ENCODE measurements at regions not wholly inside any gene's neighbourhood (a gene's known extent, or its start where the extent isn't known, plus 50 kb on each side); places are given as distances from the start of the nearest gene placed in this dataset.

GRCh38 chr2:223692191-223692947, 90.2 kb upstream of the SCG2 start:
- no peak overlapping the region for H3K27ac ChIP-seq
- no peaks in the 10 kb centered on the region for H3K36me3 ChIP-seq
- TF ChIP-seq CTCF (IDR thresholded peaks at IDR 0.05): peak in 4 of 5 experiments; percentile 22 to 45 (median 36)
- no peak for TF ChIP-seq POLR2A (IDR thresholded peaks at IDR 0.05)
- TF ChIP-seq EP300 (IDR thresholded peaks at IDR 0.05): no peak
- 44 to 47% methylated on average over 13 of the region's 13 CpGs for WGBS, 2 donors
- H3K4me1 ChIP-seq: peaks cover 0 to 4% (median 0%) of the 10 kb centered on the region in 4 donors
- H3K4me3 ChIP-seq: no peak overlapping the region
- no peaks in the 10 kb centered on the region for H3K9me3 ChIP-seq
- DNase-seq (ENCODE audit: low spot score in 2 of 2): no peak
- H3K27me3 ChIP-seq: no peaks in the 10 kb centered on the region

- Histone ChIP-seq H3K4me1 (peaks cover 0 to 4% (median 0%) of the 10 kb centered on the region in 4 donors), H3K36me3 (no peaks in the 10 kb centered on the region), H3K4me3 (no peak overlapping the region), H3K27ac (no peak overlapping the region), H3K9me3 (no peaks in the 10 kb centered on the region), H3K27me3 (no peaks in the 10 kb centered on the region)
- TF ChIP-seq POLR2A (IDR thresholded peaks at IDR 0.05) (no peak), EP300 (IDR thresholded peaks at IDR 0.05) (no peak), CTCF (IDR thresholded peaks at IDR 0.05) (no peak)
- 44% methylated on average over 4 of the region's 4 CpGs for WGBS, 2 donors
- DNase-seq (ENCODE audit: low spot score in 2 of 2): no peak
Observed at GRCh38 chr2:223688094-223688835, 86.1 kb upstream of the SCG2 start.

- Histone ChIP-seq H3K27ac (no peak overlapping the region), H3K36me3 (no peaks in the 10 kb centered on the region), H3K4me1 (no peaks in the 10 kb centered on the region), H3K4me3 (no peak overlapping the region), H3K9me3 (no peaks in the 10 kb centered on the region), H3K27me3 (no peaks in the 10 kb centered on the region)
- DNase-seq (ENCODE audit: low spot score in 2 of 2): no peak
- no peak for TF ChIP-seq EP300 (IDR thresholded peaks at IDR 0.05)
- TF ChIP-seq CTCF (IDR thresholded peaks at IDR 0.05): no peak
- no peak for TF ChIP-seq POLR2A (IDR thresholded peaks at IDR 0.05)
- 56 to 58% methylated on average over 3 of the region's 3 CpGs for WGBS, 2 donors
Observed at GRCh38 chr2:223681125-223681524, 79.0 kb upstream of the SCG2 start.

GRCh38 chr2:223674998-223675609, 72.9 kb upstream of the SCG2 start:
- no peak overlapping the region for H3K27ac ChIP-seq
- 60 to 61% methylated on average over 5 of the region's 5 CpGs for WGBS, 2 donors
- peak in 1 of 2 donors; percentile 13 for DNase-seq (ENCODE audit: low spot score in 2 of 2)
- H3K27me3 ChIP-seq: no peaks in the 10 kb centered on the region
- H3K4me1 ChIP-seq: no peaks in the 10 kb centered on the region
- no peak for TF ChIP-seq POLR2A (IDR thresholded peaks at IDR 0.05)
- TF ChIP-seq EP300 (IDR thresholded peaks at IDR 0.05): no peak
- peak in 3 of 5 experiments; percentile 19 to 33 (median 23) for TF ChIP-seq CTCF (IDR thresholded peaks at IDR 0.05)
- H3K4me3 ChIP-seq: no peak overlapping the region
- H3K9me3 ChIP-seq: no peaks in the 10 kb centered on the region
- no peaks in the 10 kb centered on the region for H3K36me3 ChIP-seq
